Liver (tissue), 8 donors: ENCODE measurements at regions not wholly inside any gene's neighbourhood (a gene's known extent, or its start where the extent isn't known, plus 50 kb on each side); places are given as distances from the start of the nearest gene placed in this dataset.

ENCODE experiments used
- DNase-seq: peaks from one replicate; pipeline ENCODE4 v3.0.0-alpha.2; 2017; ENCODE audit warnings: low spot score
- H3K27ac ChIP-seq, 2 donors: one replicate each; pipeline ENCODE4 v1.7.0; 2013; ENCODE audit warnings: inconsistent platforms in 2 of 2, low read length in 2 of 2, control low read depth in 1 of 2, low read depth in 1 of 2, mild to moderate bottlenecking in 1 of 2
- H3K27me3 ChIP-seq, 4 donors: one replicate each; pipeline versions ENCODE4 v1.6.1 to v1.7.0; 2013; ENCODE audit warnings: low read length in 3 of 4, inconsistent platforms in 1 of 4, mild to moderate bottlenecking in 1 of 4, moderate library complexity in 1 of 4; ENCODE audit not compliant: control insufficient read depth in 4 of 4, insufficient read depth in 4 of 4
- H3K36me3 ChIP-seq, 4 donors: one replicate each; pipeline versions ENCODE4 v1.6.1 to v1.7.0; 2013; ENCODE audit warnings: low read length in 3 of 4, mild to moderate bottlenecking in 3 of 4, low read depth in 1 of 4, moderate library complexity in 1 of 4; ENCODE audit not compliant: control insufficient read depth in 4 of 4, insufficient read depth in 3 of 4
- H3K4me1 ChIP-seq, 4 donors: one replicate each; pipeline versions ENCODE4 v1.6.1 to v1.7.0; 2013; ENCODE audit warnings: low read length in 3 of 4, mild to moderate bottlenecking in 3 of 4, moderate library complexity in 1 of 4; ENCODE audit not compliant: control insufficient read depth in 4 of 4, insufficient read depth in 4 of 4
- H3K4me3 ChIP-seq, 3 donors: one replicate each; pipeline versions ENCODE4 v1.6.1 to v1.7.0; 2013; ENCODE audit warnings: low read length in 3 of 3, control low read depth in 1 of 3, low read depth in 1 of 3, mild to moderate bottlenecking in 1 of 3
- H3K9ac ChIP-seq, 2 donors: one replicate each; pipeline ENCODE4 v1.7.0; 2013; ENCODE audit warnings: low read length in 2 of 2, mild to moderate bottlenecking in 2 of 2, moderate library complexity in 2 of 2, control low read depth in 1 of 2, low read depth in 1 of 2
- H3K9me3 ChIP-seq, 4 donors: one replicate each; pipeline versions ENCODE4 v1.6.1 to v1.7.0; 2013; ENCODE audit warnings: low read length in 3 of 4; ENCODE audit not compliant: control insufficient read depth in 4 of 4
- CTCF ChIP-seq: fragments of 150-350 bp; IDR thresholded peaks from 2 replicates; pipeline ENCODE4 v1.5.1; 2017; ENCODE audit warnings: improper control_type of control experiment, low read depth, low read length; ENCODE audit not compliant: missing input control
- EGR1 ChIP-seq, 2 donors: IDR thresholded peaks; 2 replicates each; pipeline ENCODE4 v1.6.1; 2016 to 2018; ENCODE audit warnings: antibody characterized with exemption in 2 of 2, low read depth in 2 of 2
- FOXA1 ChIP-seq: IDR thresholded peaks from 2 replicates; pipeline ENCODE4 v1.6.1; 2016; ENCODE audit warnings: antibody characterized with exemption
- FOXA2 ChIP-seq: IDR thresholded peaks from 2 replicates; pipeline ENCODE4 v1.6.1; 2016; ENCODE audit warnings: antibody characterized with exemption
- GABPA ChIP-seq, 2 donors: IDR thresholded peaks in 1 of 2; conservative IDR thresholded peaks in 1 of 2; 2 replicates each; pipeline ENCODE4 v1.6.1; 2016; ENCODE audit warnings: antibody characterized with exemption in 2 of 2, mild to moderate bottlenecking in 1 of 2, moderate library complexity in 1 of 2
- HNF4A ChIP-seq, 2 donors: conservative IDR thresholded peaks; 2 replicates each; pipeline ENCODE4 v1.6.1; 2016; ENCODE audit warnings: antibody characterized with exemption in 2 of 2, mild to moderate bottlenecking in 2 of 2
- HNF4G ChIP-seq: IDR thresholded peaks from 2 replicates; pipeline ENCODE4 v1.6.1; 2016; ENCODE audit warnings: antibody characterized with exemption
- JUND ChIP-seq, 2 donors: IDR thresholded peaks; 2 replicates each; pipeline ENCODE4 v1.6.1; 2016; ENCODE audit warnings: antibody characterized with exemption in 2 of 2
- NR2F2 ChIP-seq: IDR thresholded peaks from 2 replicates; pipeline ENCODE4 v1.6.1; 2016; ENCODE audit warnings: antibody characterized with exemption
- RAD21 ChIP-seq, 2 donors: IDR thresholded peaks; 2 replicates each; pipeline ENCODE4 v1.6.1; 2016; ENCODE audit warnings: antibody characterized with exemption in 2 of 2, mild to moderate bottlenecking in 2 of 2
- REST ChIP-seq: IDR thresholded peaks from 2 replicates; pipeline ENCODE4 v1.6.1; 2016; ENCODE audit warnings: antibody characterized with exemption, mild to moderate bottlenecking
- RXRA ChIP-seq, 2 donors: IDR thresholded peaks; 2 replicates each; pipeline ENCODE4 v1.6.1; 2017 to 2018; ENCODE audit warnings: antibody characterized with exemption in 2 of 2, mild to moderate bottlenecking in 1 of 2
- SP1 ChIP-seq: IDR thresholded peaks from 2 replicates; pipeline ENCODE4 v1.6.1; 2018; ENCODE audit warnings: antibody characterized with exemption, mild to moderate bottlenecking
- TAF1 ChIP-seq: conservative IDR thresholded peaks from 2 replicates; pipeline ENCODE4 v1.6.1; 2016; ENCODE audit warnings: antibody characterized with exemption, mild to moderate bottlenecking
- YY1 ChIP-seq: IDR thresholded peaks from 2 replicates; pipeline ENCODE4 v1.6.1; 2016; ENCODE audit warnings: antibody characterized with exemption, mild to moderate bottlenecking
- ZBTB33 ChIP-seq: IDR thresholded peaks from 2 replicates; pipeline ENCODE4 v1.6.1; 2016; ENCODE audit warnings: antibody characterized with exemption
- WGBS: extraction: QIAGEN DNeasy Blood & Tissue Kit; methylation state at CpG from one replicate; pipeline ENCODE4 v1.1.7; 2013; 5-methylcytosine and 5-hydroxymethylcytosine counted together
- donor health status: healthy.
- donor health status: healthy.
- donor health status: healthy.
- donor health status: healthy.
- donor health status: healthy.

GRCh38 chr5:30239331-30240022, 954.0 kb upstream of the CDH6 start:
- H3K36me3 ChIP-seq, result no peaks in the 10 kb centered on the region
- H3K27me3 ChIP-seq, result peaks cover 0 to 4% (median 0%) of the 10 kb centered on the region in 4 donors
- no peak for DNase-seq
- WGBS, result 65% methylated on average over 7 of the region's 7 CpGs
- TF ChIP-seq ZBTB33 (no peak), GABPA (IDR thresholded peaks at IDR 0.05 in 1 of 2, conservative IDR thresholded peaks at IDR 0.05 in 1 of 2) (no peak), TAF1 (no peak), FOXA2 (no peak), FOXA1 (no peak), CTCF (no peak), SP1 (no peak), RXRA (IDR thresholded peaks at IDR 0.05) (no peak), HNF4A (conservative IDR thresholded peaks at IDR 0.05) (no peak), NR2F2 (no peak), REST (no peak), YY1 (no peak), HNF4G (no peak), RAD21 (IDR thresholded peaks at IDR 0.05) (no peak)
- H3K9ac ChIP-seq, result no peak overlapping the region
- H3K27ac ChIP-seq, result no peak overlapping the region
- H3K4me3 ChIP-seq, result no peak overlapping the region
- peaks cover 0 to 3% (median 0%) of the 10 kb centered on the region in 4 donors for H3K9me3 ChIP-seq
- H3K4me1 ChIP-seq, result no peaks in the 10 kb centered on the region

GRCh38 chr5:30237189-30237588, 956.3 kb upstream of the CDH6 start:
- H3K9ac ChIP-seq, result no peak overlapping the region
- H3K36me3 ChIP-seq, result no peaks in the 10 kb centered on the region
- WGBS, result 53% methylated on average over 2 of the region's 2 CpGs
- no peaks in the 10 kb centered on the region for H3K4me1 ChIP-seq
- no peak for TF ChIP-seq EGR1 (IDR thresholded peaks at IDR 0.05; ENCODE audit: low read depth in 2 of 2)
- no peak for TF ChIP-seq JUND (IDR thresholded peaks at IDR 0.05)
- no peak for TF ChIP-seq CTCF
- no peak for TF ChIP-seq RXRA (IDR thresholded peaks at IDR 0.05)
- TF ChIP-seq GABPA (IDR thresholded peaks at IDR 0.05 in 1 of 2, conservative IDR thresholded peaks at IDR 0.05 in 1 of 2), result no peak
- TF ChIP-seq FOXA1, result no peak
- TF ChIP-seq SP1, result no peak
- TF ChIP-seq RAD21 (IDR thresholded peaks at IDR 0.05), result no peak
- TF ChIP-seq HNF4G, result no peak
- no peak for TF ChIP-seq HNF4A (conservative IDR thresholded peaks at IDR 0.05)
- no peak for TF ChIP-seq REST
- no peak overlapping the region for H3K27ac ChIP-seq
- H3K4me3 ChIP-seq, result no peak overlapping the region
- H3K9me3 ChIP-seq, result peaks cover 0 to 3% (median 0%) of the 10 kb centered on the region in 4 donors
- no peak for DNase-seq
- H3K27me3 ChIP-seq, result peaks cover 0 to 4% (median 0%) of the 10 kb centered on the region in 4 donors
